ENCODE measurements at regions not wholly inside any gene's neighbourhood (a gene's known extent, or its start where the extent isn't known, plus 50 kb on each side); places are given as distances from the start of the nearest gene placed in this dataset.

GRCh38 chr3:4030624-4031023 is 231.4 kb downstream of the LRRN1 start:
- no peaks in the 10 kb centered on the region for H3K27me3 ChIP-seq (replicated peaks; ENCODE audit: insufficient read depth, low read depth, low read length, poor library complexity)
- peaks cover 17% of the 10 kb centered on the region for H3K9me3 ChIP-seq (ENCODE audit: low read depth, low read length, poor library complexity, severe bottlenecking)
- no peak overlapping the region for H3K4me3 ChIP-seq (ENCODE audit: low read depth, low read length, poor library complexity, severe bottlenecking)
- DNase-seq (ENCODE audit: low spot score): no peak
- intact Hi-C loops (cut with micrococcal nuclease; ENCODE audit: unreplicated experiment): no loop called here
- H3K4me1 ChIP-seq (ENCODE audit: insufficient read depth, low read length, poor library complexity, severe bottlenecking): no peaks in the 10 kb centered on the region
- TF ChIP-seq EZH2 (IDR thresholded peaks at IDR 0.05; ENCODE audit: borderline replicate concordance, low read depth, low read length, poor library complexity, severe bottlenecking) (no peak), CTCF (conservative IDR thresholded peaks at IDR 0.05; ENCODE audit: low read depth, low read length) (no peak)
- no peaks in the 10 kb centered on the region for H3K36me3 ChIP-seq (ENCODE audit: insufficient read depth, low read length, poor library complexity, severe bottlenecking)
- ChIA-PET POLR2A (ENCODE audit: low non-redundant PET) (no interaction called here), CTCF (no interaction called here)
- BruUV-seq (replicated peaks): no TSS peak
- H3K27ac ChIP-seq (ENCODE audit: low read depth, low read length, poor library complexity, severe bottlenecking): no peak overlapping the region

GRCh38 chr3:4033296-4033695 is 234.1 kb downstream of the LRRN1 start:
- ChIA-PET CTCF (no interaction called here), POLR2A (ENCODE audit: low non-redundant PET) (no interaction called here)
- Histone ChIP-seq H3K9me3 (ENCODE audit: low read depth, low read length, poor library complexity, severe bottlenecking) (peaks cover 21% of the 10 kb centered on the region), H3K4me1 (ENCODE audit: insufficient read depth, low read length, poor library complexity, severe bottlenecking) (no peaks in the 10 kb centered on the region), H3K36me3 (ENCODE audit: insufficient read depth, low read length, poor library complexity, severe bottlenecking) (no peaks in the 10 kb centered on the region), H3K27me3 (replicated peaks; ENCODE audit: insufficient read depth, low read depth, low read length, poor library complexity) (no peaks in the 10 kb centered on the region), H3K27ac (ENCODE audit: low read depth, low read length, poor library complexity, severe bottlenecking) (no peak overlapping the region), H3K4me3 (ENCODE audit: low read depth, low read length, poor library complexity, severe bottlenecking) (no peak overlapping the region)
- intact Hi-C loops (cut with micrococcal nuclease; ENCODE audit: unreplicated experiment): no loop called here
- DNase-seq (ENCODE audit: low spot score): no peak
- TF ChIP-seq EZH2 (IDR thresholded peaks at IDR 0.05; ENCODE audit: borderline replicate concordance, low read depth, low read length, poor library complexity, severe bottlenecking) (no peak), CTCF (conservative IDR thresholded peaks at IDR 0.05; ENCODE audit: low read depth, low read length) (no peak)
- no TSS peak for BruUV-seq (replicated peaks)

GRCh38 chr3:4036046-4036445 is 236.8 kb downstream of the LRRN1 start:
- POLR2A ChIA-PET (ENCODE audit: low non-redundant PET): no interaction called here
- no peak for TF ChIP-seq EZH2 (IDR thresholded peaks at IDR 0.05; ENCODE audit: borderline replicate concordance, low read depth, low read length, poor library complexity, severe bottlenecking)
- no peak for TF ChIP-seq CTCF (conservative IDR thresholded peaks at IDR 0.05; ENCODE audit: low read depth, low read length)
- Histone ChIP-seq H3K36me3 (ENCODE audit: insufficient read depth, low read length, poor library complexity, severe bottlenecking) (no peaks in the 10 kb centered on the region), H3K27ac (ENCODE audit: low read depth, low read length, poor library complexity, severe bottlenecking) (no peak overlapping the region), H3K4me3 (ENCODE audit: low read depth, low read length, poor library complexity, severe bottlenecking) (no peak overlapping the region), H3K9me3 (ENCODE audit: low read depth, low read length, poor library complexity, severe bottlenecking) (peaks cover 25% of the 10 kb centered on the region), H3K4me1 (ENCODE audit: insufficient read depth, low read length, poor library complexity, severe bottlenecking) (no peaks in the 10 kb centered on the region), H3K27me3 (replicated peaks; ENCODE audit: insufficient read depth, low read depth, low read length, poor library complexity) (no peaks in the 10 kb centered on the region)
- CTCF ChIA-PET: no interaction called here
- DNase-seq (ENCODE audit: low spot score): no peak
- intact Hi-C loops (cut with micrococcal nuclease; ENCODE audit: unreplicated experiment): no loop called here
- BruUV-seq (replicated peaks): no TSS peak
